Neural cell (in vitro differentiated cells): ENCODE measurements at regions not wholly inside any gene's neighbourhood (a gene's known extent, or its start where the extent isn't known, plus 50 kb on each side); places are given as distances from the start of the nearest gene placed in this dataset.

Source experiments
- H2AFZ ChIP-seq: fragments of 200-600, 300-800 bp; sonication (generic), shearing (Covaris generic); 2 replicates; pipeline ENCODE4 v1.6.0; 2014; ENCODE audit warnings: low read depth, mild to moderate bottlenecking, antibody characterized with exemption, low read length, moderate library complexity
- H3F3A ChIP-seq: fragments of 200-600 bp; shearing (Covaris generic); 2 replicates; pipeline ENCODE4 v1.6.1; 2016; ENCODE audit warnings: mild to moderate bottlenecking, moderate library complexity, mixed read lengths, antibody characterized with exemption, low read length; ENCODE audit not compliant: insufficient read depth, poor library complexity, severe bottlenecking
- H3K27ac ChIP-seq: fragments of 200-600, 300-800 bp; sonication (generic), shearing (Covaris generic); 2 replicates; pipeline ENCODE4 v1.5.1; 2014; ENCODE audit warnings: mild to moderate bottlenecking, low read length, moderate library complexity
- H3K27me3 ChIP-seq: fragments of 300-800, 200-600 bp; sonication (generic), shearing (Covaris generic); 2 replicates; pipeline ENCODE4 v1.6.0; 2014; ENCODE audit warnings: mild to moderate bottlenecking, low read depth, low read length, moderate library complexity; ENCODE audit not compliant: insufficient read depth
- H3K36me3 ChIP-seq: fragments of 300-800, 200-600 bp; sonication (generic), shearing (Covaris generic); 2 replicates; pipeline ENCODE4 v1.5.1; 2014; ENCODE audit warnings: mild to moderate bottlenecking, antibody characterized with exemption, low read length, moderate library complexity; ENCODE audit not compliant: insufficient read depth
- H3K4me2 ChIP-seq: fragments of 300-800, 200-600 bp; sonication (generic), shearing (Covaris generic); 2 replicates; pipeline ENCODE4 v1.6.0; 2014; ENCODE audit warnings: mild to moderate bottlenecking, low read length
- H3K4me3 ChIP-seq: fragments of 300-800, 200-600 bp; sonication (generic), shearing (Covaris generic); 2 replicates; pipeline ENCODE4 v1.5.1; 2014; ENCODE audit warnings: mild to moderate bottlenecking, low read length, moderate library complexity
- H3K79me2 ChIP-seq: fragments of 200-600 bp; shearing (Covaris generic); replicated peaks from 2 replicates; pipeline ENCODE4 v1.6.0; 2014; ENCODE audit warnings: mild to moderate bottlenecking, low read length, moderate library complexity; ENCODE audit not compliant: insufficient read depth
- H3K9ac ChIP-seq: fragments of 300-800, 200-600 bp; sonication (generic), shearing (Covaris generic); 2 replicates; pipeline ENCODE4 v1.6.1; 2016; ENCODE audit warnings: mild to moderate bottlenecking, low read length, mixed read lengths
- H3K9me2 ChIP-seq: fragments of 200-600 bp; shearing (Covaris generic); 2 replicates; pipeline ENCODE4 v1.6.1; 2016; ENCODE audit warnings: mild to moderate bottlenecking, low read length, mixed read lengths; ENCODE audit not compliant: insufficient read depth
- H3K9me3 ChIP-seq: fragments of 200-600, 300-800 bp; sonication (generic), shearing (Covaris generic); 2 replicates; pipeline ENCODE4 v1.6.1; 2016; ENCODE audit warnings: mild to moderate bottlenecking, mixed run types, low read length, moderate library complexity, mixed read lengths
- H4K20me1 ChIP-seq: fragments of 200-600 bp; shearing (Covaris generic); 2 replicates; pipeline ENCODE4 v1.6.1; 2016; ENCODE audit warnings: mild to moderate bottlenecking, mixed run types; ENCODE audit not compliant: insufficient read depth
- CTCF ChIP-seq: fragments of 450-650 bp; IDR thresholded peaks from 2 replicates; pipeline ENCODE4 v1.5.1; 2014; ENCODE audit warnings: antibody characterized with exemption, mild to moderate bottlenecking, moderate library complexity; ENCODE audit not compliant: poor library complexity, severe bottlenecking
- EP300 ChIP-seq: fragments of 450-650 bp; conservative IDR thresholded peaks from 2 replicates; pipeline ENCODE4 v1.6.1; 2014; ENCODE audit warnings: antibody characterized with exemption, mild to moderate bottlenecking, moderate library complexity; ENCODE audit not compliant: poor library complexity, severe bottlenecking
- EZH2 ChIP-seq: fragments of 200-600, 300-800 bp; shearing (Covaris generic), sonication (generic); IDR thresholded peaks from 2 replicates; pipeline ENCODE4 v1.6.1; 2014; ENCODE audit warnings: antibody characterized with exemption, low read length, borderline replicate concordance, mild to moderate bottlenecking; ENCODE audit not compliant: insufficient read depth, poor library complexity, severe bottlenecking
- MXI1 ChIP-seq: fragments of 450-650 bp; conservative IDR thresholded peaks from 2 replicates; pipeline ENCODE4 v1.6.1; 2014; ENCODE audit warnings: antibody characterized with exemption, mild to moderate bottlenecking; ENCODE audit not compliant: poor library complexity, severe bottlenecking
- POLR2AphosphoS5 ChIP-seq: IDR thresholded peaks from 2 replicates; pipeline ENCODE4 v1.6.1; 2012
- RAD21 ChIP-seq: fragments of 450-650 bp; conservative IDR thresholded peaks from 2 replicates; pipeline ENCODE4 v1.6.1; 2014; ENCODE audit warnings: antibody characterized with exemption, mild to moderate bottlenecking, moderate library complexity
- REST ChIP-seq: IDR thresholded peaks from 2 replicates; pipeline ENCODE4 v1.6.1; 2012; ENCODE audit warnings: borderline replicate concordance
- SMC3 ChIP-seq: fragments of 450-650 bp; conservative IDR thresholded peaks from 2 replicates; pipeline ENCODE4 v1.6.1; 2014; ENCODE audit warnings: antibody characterized with exemption, mild to moderate bottlenecking, moderate library complexity; ENCODE audit not compliant: poor library complexity
- TAF1 ChIP-seq: IDR thresholded peaks from 2 replicates; pipeline ENCODE4 v1.6.1; 2012; ENCODE audit warnings: low read depth

DNA sequence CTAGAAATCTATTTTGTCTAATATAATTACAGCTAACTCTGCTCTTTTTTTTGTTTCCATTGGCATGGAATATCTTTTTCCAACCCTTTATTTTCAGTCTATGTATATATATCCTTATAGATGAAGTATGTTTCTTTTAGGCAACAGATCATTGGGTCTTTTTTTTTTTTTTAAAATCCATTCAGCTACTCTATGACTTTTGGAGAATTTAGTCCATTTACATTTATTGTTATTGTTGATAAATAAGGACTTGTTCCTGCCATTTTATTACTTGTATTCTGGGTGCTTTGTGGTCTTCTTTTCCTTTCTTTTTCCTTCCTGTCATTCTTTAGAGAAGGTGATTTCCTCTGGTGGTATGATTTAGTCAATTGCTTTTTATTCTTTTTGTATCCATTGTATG lies 296.8 kb downstream of the SMARCA2 start:
- no peaks in the 10 kb centered on the region for H4K20me1 ChIP-seq
- no peak for TF ChIP-seq TAF1
- no peak for TF ChIP-seq POLR2AphosphoS5
- TF ChIP-seq MXI1 = no peak
- TF ChIP-seq SMC3 = no peak
- no peak for TF ChIP-seq CTCF
- TF ChIP-seq REST = no peak
- no peak for TF ChIP-seq EZH2
- TF ChIP-seq EP300 = no peak
- no peak for TF ChIP-seq RAD21
- H3K4me2 ChIP-seq = no peak overlapping the region
- no peaks in the 10 kb centered on the region for H3K79me2 ChIP-seq
- peaks cover 16% of the 10 kb centered on the region for H3K9me3 ChIP-seq
- no peak overlapping the region for H2AFZ ChIP-seq
- no peak overlapping the region for H3K4me3 ChIP-seq
- no peak overlapping the region for H3K9ac ChIP-seq
- no peak overlapping the region for H3K27ac ChIP-seq
- H3K36me3 ChIP-seq = no peaks in the 10 kb centered on the region
- no peaks in the 10 kb centered on the region for H3K9me2 ChIP-seq
- no peaks in the 10 kb centered on the region for H3K27me3 ChIP-seq
- no peaks in the 10 kb centered on the region for H3F3A ChIP-seq

DNA sequence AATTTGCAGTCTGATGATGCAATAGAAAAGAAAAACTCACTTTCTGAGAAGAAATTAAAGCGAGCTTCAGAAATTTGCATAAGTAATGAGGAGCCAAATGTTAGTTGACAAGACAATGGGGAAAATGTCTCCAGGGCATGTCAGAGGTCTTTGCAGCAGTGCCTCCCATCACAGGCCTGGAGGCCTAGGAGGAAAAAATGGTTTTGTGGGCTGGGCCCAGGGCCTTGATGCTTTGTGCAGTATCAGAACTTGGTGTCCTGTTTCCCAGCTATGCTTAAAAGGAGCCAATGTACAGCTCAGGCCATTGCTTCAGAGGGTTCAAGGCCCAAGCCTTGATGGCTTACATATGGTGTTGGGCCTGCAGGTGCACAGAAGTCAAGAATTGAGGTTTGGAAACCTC lies 298.4 kb downstream of the SMARCA2 start:
- Histone ChIP-seq H3K36me3 (no peaks in the 10 kb centered on the region), H3K27ac (no peak overlapping the region), H4K20me1 (no peaks in the 10 kb centered on the region), H3K79me2 (no peaks in the 10 kb centered on the region), H3K4me2 (no peak overlapping the region), H3K9ac (no peak overlapping the region), H3K9me2 (no peaks in the 10 kb centered on the region), H2AFZ (no peak overlapping the region), H3F3A (no peaks in the 10 kb centered on the region), H3K9me3 (peaks cover 16% of the 10 kb centered on the region), H3K27me3 (no peaks in the 10 kb centered on the region), H3K4me3 (no peak overlapping the region)
- TF ChIP-seq MXI1 (no peak), SMC3 (no peak), REST (no peak)
